IMR-90 (cell line): ENCODE measurements at regions not wholly inside any gene's neighbourhood (a gene's known extent, or its start where the extent isn't known, plus 50 kb on each side); places are given as distances from the start of the nearest gene placed in this dataset.

ENCODE experiments used
- ATAC-seq: fragments of 200-7000 bp; cut with Tn5 transposase; 2 replicates; pipeline ENCODE4 v1.9.1; 2020; ENCODE audit warnings: low read depth, mild to moderate bottlenecking, moderate library complexity
- BruUV-seq: library from RNA; stranded (reverse); fragments of 400-500 nt; replicated peaks from 2 replicates; lab custom pipeline; 2021; lab: Mats Ljungman, UMichigan
- CTCF ChIA-PET: fragments of 300-600 bp; formaldehyde crosslinking; extraction: SDS; loops from one replicate; lab custom pipeline; 2021; ENCODE audit warnings: antibody characterized with exemption; lab: Yijun Ruan, JAX
- POLR2A ChIA-PET: fragments of 300-600 bp; sonication (Branson Sonifier 250); formaldehyde crosslinking; loops from one replicate; lab custom pipeline; 2022; ENCODE audit warnings: antibody characterized with exemption; ENCODE audit not compliant: unreplicated experiment; lab: Charles Lee
- DNase-seq: peaks from one replicate; pipeline ENCODE4 v3.0.0; 2013
- H2AFZ ChIP-seq: replicated peaks from 2 replicates; pipeline ENCODE3; 2013; ENCODE audit warnings: low read length, mild to moderate bottlenecking; ENCODE audit not compliant: poor library complexity
- H2AK5ac ChIP-seq: 2 replicates; pipeline ENCODE4 v1.6.1; 2013; ENCODE audit warnings: low read depth, low read length, inconsistent platforms
- H2AK9ac ChIP-seq: replicated peaks from 2 replicates; pipeline ENCODE3; 2013; ENCODE audit warnings: mild to moderate bottlenecking, low read depth, low read length, moderate library complexity; ENCODE audit not compliant: poor library complexity
- H2BK120ac ChIP-seq: 2 replicates; pipeline ENCODE4 v1.6.1; 2013; ENCODE audit warnings: low read depth, low read length, inconsistent platforms
- H2BK15ac ChIP-seq: 3 replicates; pipeline ENCODE4 v1.6.1; 2013; ENCODE audit warnings: low read depth, low read length, inconsistent platforms
- H2BK20ac ChIP-seq: 2 replicates; pipeline ENCODE4 v1.6.1; 2013; ENCODE audit warnings: low read depth, mild to moderate bottlenecking, inconsistent platforms, low read length, moderate library complexity
- H2BK5ac ChIP-seq: 2 replicates; pipeline ENCODE4 v1.6.1; 2013; ENCODE audit warnings: mild to moderate bottlenecking, low read depth, low read length, inconsistent platforms; ENCODE audit not compliant: poor library complexity, severe bottlenecking
- H3K14ac ChIP-seq: replicated peaks from 2 replicates; pipeline ENCODE4 v1.6.1; 2013; ENCODE audit warnings: low read depth, low read length, inconsistent platforms
- H3K18ac ChIP-seq: 2 replicates; pipeline ENCODE4 v1.6.1; 2013; ENCODE audit warnings: low read depth, low read length, control low read depth
- H3K23ac ChIP-seq: 2 replicates; pipeline ENCODE4 v1.6.1; 2013; ENCODE audit warnings: low read depth, low read length, inconsistent platforms
- H3K27ac ChIP-seq: 2 replicates; pipeline ENCODE4 v1.5.1; 2013; ENCODE audit warnings: mild to moderate bottlenecking, control low read depth, low read length; ENCODE audit not compliant: insufficient read depth
- H3K27me3 ChIP-seq: 2 replicates; pipeline ENCODE4 v1.6.1; 2013; ENCODE audit warnings: low read length; ENCODE audit not compliant: control insufficient read depth, insufficient read depth
- H3K36me3 ChIP-seq: 2 replicates; pipeline ENCODE4 v1.6.1; 2013; ENCODE audit warnings: low read length, mixed read lengths; ENCODE audit not compliant: control insufficient read depth, insufficient read depth
- H3K4ac ChIP-seq: 2 replicates; pipeline ENCODE4 v1.6.1; 2013; ENCODE audit warnings: low read depth, low read length, inconsistent platforms
- H3K4me1 ChIP-seq: 2 replicates; pipeline ENCODE4 v1.6.1; 2013; ENCODE audit warnings: low read length, mixed read lengths; ENCODE audit not compliant: control insufficient read depth, insufficient read depth
- H3K4me2 ChIP-seq: 2 replicates; pipeline ENCODE4 v1.6.1; 2013; ENCODE audit warnings: low read depth, mild to moderate bottlenecking, control low read depth, low read length, moderate library complexity
- H3K4me3 ChIP-seq: 2 replicates; pipeline ENCODE4 v1.5.1; 2013; ENCODE audit warnings: low read depth, mild to moderate bottlenecking, control low read depth, low read length, moderate library complexity; ENCODE audit not compliant: insufficient read depth
- H3K56ac ChIP-seq: 2 replicates; pipeline ENCODE4 v1.6.1; 2013; ENCODE audit warnings: low read length, inconsistent platforms; ENCODE audit not compliant: insufficient read depth; ENCODE audit errors: extremely low read depth
- H3K79me1 ChIP-seq, 2 experiments: 2 replicates each; pipeline ENCODE4 v1.6.1; 2013; ENCODE audit warnings: low read length in 2 of 2, inconsistent platforms in 1 of 2, low read depth in 1 of 2
- H3K9ac ChIP-seq: 2 replicates; pipeline ENCODE4 v1.6.1; 2013; ENCODE audit warnings: low read depth, low read length, control low read depth
- H3K9me1 ChIP-seq: 2 replicates; pipeline ENCODE4 v1.6.1; 2013; ENCODE audit warnings: low read length, inconsistent platforms; ENCODE audit not compliant: insufficient read depth
- H3K9me3 ChIP-seq: 2 replicates; pipeline ENCODE4 v1.6.1; 2013; ENCODE audit warnings: low read length; ENCODE audit not compliant: control insufficient read depth, insufficient read depth
- H4K20me1 ChIP-seq: 2 replicates; pipeline ENCODE4 v1.6.1; 2013; ENCODE audit warnings: low read length, inconsistent platforms; ENCODE audit not compliant: insufficient read depth
- H4K5ac ChIP-seq: 2 replicates; pipeline ENCODE4 v1.6.1; 2013; ENCODE audit warnings: mild to moderate bottlenecking, low read depth, low read length, control low read depth
- H4K8ac ChIP-seq, 2 experiments: 2 replicates each; pipeline ENCODE4 v1.6.1; 2013; ENCODE audit warnings: low read depth in 2 of 2, low read length in 2 of 2, control low read depth in 1 of 2, inconsistent platforms in 1 of 2
- H4K91ac ChIP-seq: 2 replicates; pipeline ENCODE4 v1.6.1; 2013; ENCODE audit warnings: low read depth, low read length, inconsistent platforms; ENCODE audit not compliant: insufficient read depth
- BHLHE40 ChIP-seq: fragments of 150-350 bp; IDR thresholded peaks from 2 replicates; pipeline ENCODE4 v1.6.1; 2016; ENCODE audit warnings: mild to moderate bottlenecking, low read depth, low read length
- CHD1 ChIP-seq: IDR thresholded peaks from 2 replicates; pipeline ENCODE4 v1.6.1; 2012; ENCODE audit warnings: low read depth, low read length, improper control_type of control experiment
- MAZ ChIP-seq: IDR thresholded peaks from 2 replicates; pipeline ENCODE4 v1.6.1; 2012; ENCODE audit warnings: low read depth, mild to moderate bottlenecking, low read length, improper control_type of control experiment, moderate library complexity, borderline replicate concordance
- MXI1 ChIP-seq: IDR thresholded peaks from 2 replicates; pipeline ENCODE4 v1.6.1; 2012; ENCODE audit warnings: low read depth, mild to moderate bottlenecking, low read length, moderate library complexity, borderline replicate concordance
- RAD21 ChIP-seq: IDR thresholded peaks from 2 replicates; pipeline ENCODE4 v1.6.1; 2012; ENCODE audit warnings: low read length, improper control_type of control experiment
- RCOR1 ChIP-seq: IDR thresholded peaks from 2 replicates; pipeline ENCODE4 v1.6.1; 2012; ENCODE audit warnings: mild to moderate bottlenecking, low read length, improper control_type of control experiment; ENCODE audit not compliant: insufficient replicate concordance
- RFX5 ChIP-seq: IDR thresholded peaks from 2 replicates; pipeline ENCODE4 v1.8.0; 2012; ENCODE audit warnings: low read depth, mild to moderate bottlenecking, low read length, moderate library complexity
- WGBS, 2 experiments: methylation state at CpG; one replicate each; pipeline versions ENCODE4 v1.1.5 to v1.1.7; 2013; ENCODE audit warnings: missing lambda C conversion rate in 2 of 2; ENCODE audit not compliant: insufficient read length in 1 of 2; ENCODE audit errors: extremely low coverage in 2 of 2; 5-methylcytosine and 5-hydroxymethylcytosine counted together
- dilution Hi-C: fragments of 300-500 bp; cut with HindIII; formaldehyde crosslinking; loops from one replicate; pipeline ENCODE4 v1.14.3; 2018; ENCODE audit warnings: low sequenced_read_pairs; ENCODE audit not compliant: unreplicated experiment
- in situ Hi-C: fragments of 300-500 bp; cut with MboI; formaldehyde crosslinking; loops from 3 replicates; pipeline ENCODE4 v1.14.3; 2019; ENCODE audit warnings: low sequenced_read_pairs, inconsistent platforms, mixed read lengths
- intact Hi-C: fragments of 100-400 bp; cut with micrococcal nuclease; formaldehyde crosslinking; loops from 2 replicates; pipeline ENCODE4 v1.10.0; 2022
- TF ChIP-seq, protein P1 (sequence below): fragments of 150-350 bp; IDR thresholded peaks from 2 replicates; pipeline ENCODE4 v1.6.1; 2017; ENCODE audit warnings: mild to moderate bottlenecking, antibody characterized with exemption, low read length, low read depth
- TF ChIP-seq, protein P2 (sequence below): conservative IDR thresholded peaks from 2 replicates; pipeline ENCODE4 v1.5.1; 2012; ENCODE audit warnings: mild to moderate bottlenecking, low read depth, low read length, improper control_type of control experiment

DNA sequence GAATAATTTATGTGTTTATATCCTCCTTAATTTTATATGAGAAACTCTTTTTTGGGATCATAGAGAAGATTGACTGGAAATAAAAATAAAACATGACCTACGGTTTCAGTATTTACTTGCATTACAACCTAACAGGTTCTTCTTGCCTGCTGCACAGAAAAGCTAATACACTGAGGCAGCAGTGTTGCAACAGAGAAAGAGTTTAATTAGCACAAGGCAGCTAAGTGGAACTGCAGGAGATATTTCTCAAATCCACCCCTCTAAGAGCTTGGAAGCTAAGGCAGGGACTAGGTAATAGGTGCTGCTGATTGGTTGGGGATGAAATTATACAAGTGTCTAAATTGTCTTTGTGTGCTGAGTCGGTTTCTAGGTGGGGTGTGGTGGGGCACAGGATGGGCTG is 380.9 kb downstream of the DIRAS2 start (continued):
- TF ChIP-seq, protein P1, sequence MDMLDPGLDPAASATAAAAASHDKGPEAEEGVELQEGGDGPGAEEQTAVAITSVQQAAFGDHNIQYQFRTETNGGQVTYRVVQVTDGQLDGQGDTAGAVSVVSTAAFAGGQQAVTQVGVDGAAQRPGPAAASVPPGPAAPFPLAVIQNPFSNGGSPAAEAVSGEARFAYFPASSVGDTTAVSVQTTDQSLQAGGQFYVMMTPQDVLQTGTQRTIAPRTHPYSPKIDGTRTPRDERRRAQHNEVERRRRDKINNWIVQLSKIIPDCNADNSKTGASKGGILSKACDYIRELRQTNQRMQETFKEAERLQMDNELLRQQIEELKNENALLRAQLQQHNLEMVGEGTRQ, result no peak
- TF ChIP-seq CHD1, result no peak
- no peak for TF ChIP-seq MAZ

DNA sequence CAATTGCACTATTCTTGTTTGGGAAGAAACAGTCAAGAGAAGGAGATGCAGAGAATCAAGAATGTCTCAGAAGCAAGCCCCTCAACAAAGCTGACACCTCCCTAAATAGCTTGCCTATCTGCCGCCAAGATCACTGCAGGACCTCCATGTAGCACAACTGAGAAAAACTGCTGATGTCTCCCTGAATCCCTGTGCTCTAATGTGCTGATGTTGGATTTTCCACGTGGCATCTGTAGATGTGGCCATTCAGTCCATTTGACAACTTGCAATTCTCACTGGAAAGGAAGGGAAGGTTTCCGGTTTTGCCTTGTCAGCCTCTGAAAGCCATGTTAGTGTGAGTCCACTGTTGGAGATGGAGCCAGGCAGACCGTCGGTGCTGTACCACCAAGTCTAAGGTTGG is 374.0 kb downstream of the DIRAS2 start:
- Histone ChIP-seq H2AK9ac (no peak overlapping the region), H3K27ac (no peak overlapping the region), H2BK5ac (no peak overlapping the region), H3K27me3 (no peaks in the 10 kb centered on the region), H4K8ac (no peak overlapping the region), H2AK5ac (no peak overlapping the region), H3K9me3 (no peaks in the 10 kb centered on the region), H2BK15ac (no peak overlapping the region), H3K9ac (no peak overlapping the region), H4K20me1 (no peaks in the 10 kb centered on the region), H3K36me3 (no peaks in the 10 kb centered on the region), H3K79me1 (no peaks in the 10 kb centered on the region), H3K18ac (no peak overlapping the region), H3K4me2 (no peak overlapping the region), H2BK20ac (no peak overlapping the region), H3K4me1 (no peaks in the 10 kb centered on the region), H2AFZ (no peak overlapping the region), H3K14ac (no peak overlapping the region), H3K4me3 (no peak overlapping the region), H3K56ac (no peak overlapping the region), H4K91ac (no peak overlapping the region), H3K9me1 (no peaks in the 10 kb centered on the region), H4K5ac (no peak overlapping the region), H2BK120ac (no peak overlapping the region), H3K4ac (no peak overlapping the region), H3K23ac (no peak overlapping the region)
- dilution Hi-C loops (no loop called here), in situ Hi-C loops (no loop called here), intact Hi-C loops (no loop called here)
- POLR2A ChIA-PET, result no interaction called here
- CTCF ChIA-PET, result no interaction called here
- TF ChIP-seq RAD21 (no peak), RCOR1 (no peak), MXI1 (no peak), CHD1 (no peak), BHLHE40 (no peak), MAZ (no peak), RFX5 (no peak)
- TF ChIP-seq, protein P2, sequence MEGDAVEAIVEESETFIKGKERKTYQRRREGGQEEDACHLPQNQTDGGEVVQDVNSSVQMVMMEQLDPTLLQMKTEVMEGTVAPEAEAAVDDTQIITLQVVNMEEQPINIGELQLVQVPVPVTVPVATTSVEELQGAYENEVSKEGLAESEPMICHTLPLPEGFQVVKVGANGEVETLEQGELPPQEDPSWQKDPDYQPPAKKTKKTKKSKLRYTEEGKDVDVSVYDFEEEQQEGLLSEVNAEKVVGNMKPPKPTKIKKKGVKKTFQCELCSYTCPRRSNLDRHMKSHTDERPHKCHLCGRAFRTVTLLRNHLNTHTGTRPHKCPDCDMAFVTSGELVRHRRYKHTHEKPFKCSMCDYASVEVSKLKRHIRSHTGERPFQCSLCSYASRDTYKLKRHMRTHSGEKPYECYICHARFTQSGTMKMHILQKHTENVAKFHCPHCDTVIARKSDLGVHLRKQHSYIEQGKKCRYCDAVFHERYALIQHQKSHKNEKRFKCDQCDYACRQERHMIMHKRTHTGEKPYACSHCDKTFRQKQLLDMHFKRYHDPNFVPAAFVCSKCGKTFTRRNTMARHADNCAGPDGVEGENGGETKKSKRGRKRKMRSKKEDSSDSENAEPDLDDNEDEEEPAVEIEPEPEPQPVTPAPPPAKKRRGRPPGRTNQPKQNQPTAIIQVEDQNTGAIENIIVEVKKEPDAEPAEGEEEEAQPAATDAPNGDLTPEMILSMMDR, result no peak
- TF ChIP-seq, protein P1, result no peak
- BruUV-seq, result no TSS peak
- DNase-seq (no peak), ATAC-seq (no peak)
- WGBS, 2 experiments, result 50% methylated on average over 2 of the region's 5 CpGs; no CpG with 5 or more reads in 1 of the 2 experiments
